ENCODE measurements at regions not wholly inside any gene's neighbourhood (a gene's known extent, or its start where the extent isn't known, plus 50 kb on each side); places are given as distances from the start of the nearest gene placed in this dataset.

DNA sequence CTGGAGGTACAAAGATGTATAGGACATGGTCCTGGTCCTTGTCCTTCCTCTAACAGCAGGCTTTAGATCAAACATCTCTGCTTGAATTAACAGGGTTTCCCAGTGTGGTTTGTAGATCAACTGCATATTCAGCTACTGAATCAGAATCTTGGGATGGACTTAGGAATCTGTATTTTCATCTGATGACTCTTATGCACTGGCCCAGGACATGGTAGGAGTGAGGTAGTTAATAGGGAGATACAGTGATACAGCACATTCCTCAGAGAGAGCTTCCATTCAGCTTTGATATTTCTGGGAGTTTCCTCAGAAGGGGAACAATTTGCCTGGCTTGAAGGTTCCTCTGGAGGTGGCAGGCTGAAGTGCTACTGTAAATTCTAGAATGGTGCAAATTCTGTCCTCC is 203.1 kb downstream of the LARP7 start:
- H3K4me2 ChIP-seq (ENCODE audit: insufficient read depth, low read length): no peak overlapping the region
- no peaks in the 10 kb centered on the region for H3K4me1 ChIP-seq (ENCODE audit: control insufficient read depth, extremely low read depth, insufficient read depth, low read length)
- no peak overlapping the region for H3K27ac ChIP-seq (ENCODE audit: insufficient read depth, low read depth, low read length)
- no peak for FAIRE-seq
- no peaks in the 10 kb centered on the region for H3K9me3 ChIP-seq (replicated peaks; ENCODE audit: control insufficient read depth, insufficient read depth, low read length)
- TF ChIP-seq, protein P1, sequence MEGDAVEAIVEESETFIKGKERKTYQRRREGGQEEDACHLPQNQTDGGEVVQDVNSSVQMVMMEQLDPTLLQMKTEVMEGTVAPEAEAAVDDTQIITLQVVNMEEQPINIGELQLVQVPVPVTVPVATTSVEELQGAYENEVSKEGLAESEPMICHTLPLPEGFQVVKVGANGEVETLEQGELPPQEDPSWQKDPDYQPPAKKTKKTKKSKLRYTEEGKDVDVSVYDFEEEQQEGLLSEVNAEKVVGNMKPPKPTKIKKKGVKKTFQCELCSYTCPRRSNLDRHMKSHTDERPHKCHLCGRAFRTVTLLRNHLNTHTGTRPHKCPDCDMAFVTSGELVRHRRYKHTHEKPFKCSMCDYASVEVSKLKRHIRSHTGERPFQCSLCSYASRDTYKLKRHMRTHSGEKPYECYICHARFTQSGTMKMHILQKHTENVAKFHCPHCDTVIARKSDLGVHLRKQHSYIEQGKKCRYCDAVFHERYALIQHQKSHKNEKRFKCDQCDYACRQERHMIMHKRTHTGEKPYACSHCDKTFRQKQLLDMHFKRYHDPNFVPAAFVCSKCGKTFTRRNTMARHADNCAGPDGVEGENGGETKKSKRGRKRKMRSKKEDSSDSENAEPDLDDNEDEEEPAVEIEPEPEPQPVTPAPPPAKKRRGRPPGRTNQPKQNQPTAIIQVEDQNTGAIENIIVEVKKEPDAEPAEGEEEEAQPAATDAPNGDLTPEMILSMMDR (IDR thresholded peaks at IDR 0.05; ENCODE audit: extremely low read depth in 1 of 2, insufficient read depth in 1 of 2, low read depth in 1 of 2, low read length in 2 of 2): no peak
- no peak for TF ChIP-seq MYC (IDR thresholded peaks at IDR 0.05; ENCODE audit: low read depth, low read length)
- no peak for TF ChIP-seq EZH2 (IDR thresholded peaks at IDR 0.05; ENCODE audit: borderline replicate concordance, low read depth, low read length, severe bottlenecking)
- H3K36me3 ChIP-seq (ENCODE audit: control insufficient read depth in 2 of 2, extremely low read depth in 1 of 2, insufficient read depth in 2 of 2, low read length in 2 of 2): no peaks in the 10 kb centered on the region
- ChIA-PET CTCF (interaction anchor here (0.6 kb wide), 1 partner anchor 98 kb away, joined by 3 read pairs; no protein-coding TSS in a partner anchor), POLR2A (no interaction called here)
- dilution Hi-C loops (cut with MboI; ENCODE audit: extremely low pct_ligation_motif_present, low sequenced_read_pairs) (no loop called here), intact Hi-C loops (cut with micrococcal nuclease) (no loop called here)
- no peaks in the 10 kb centered on the region for H3K79me2 ChIP-seq (ENCODE audit: control insufficient read depth, insufficient read depth, low read length)
- BruUV-seq (replicated peaks): no TSS peak
- no peak overlapping the region for H2AFZ ChIP-seq (ENCODE audit: low read depth, low read length)
- H3K9ac ChIP-seq (replicated peaks; ENCODE audit: extremely low read depth, insufficient read depth, low read length): no peak overlapping the region
- H4K20me1 ChIP-seq (replicated peaks; ENCODE audit: control insufficient read depth, extremely low read depth, insufficient read depth, low read length): no peaks in the 10 kb centered on the region
- H3K27me3 ChIP-seq (ENCODE audit: control insufficient read depth in 2 of 2, insufficient read depth in 2 of 2, low read length in 2 of 2): no peaks in the 10 kb centered on the region
- no peaks in the 10 kb centered on the region for H3K9me1 ChIP-seq (replicated peaks; ENCODE audit: control insufficient read depth, extremely low read depth, insufficient read depth, low read length)
- H3K4me3 ChIP-seq (replicated peaks in 1 of 3; ENCODE audit: insufficient read depth in 1 of 3, low read depth in 1 of 3, low read length in 3 of 3): no peak overlapping the region
- no peak for DNase-seq (ENCODE audit: low read depth, low spot score)

DNA sequence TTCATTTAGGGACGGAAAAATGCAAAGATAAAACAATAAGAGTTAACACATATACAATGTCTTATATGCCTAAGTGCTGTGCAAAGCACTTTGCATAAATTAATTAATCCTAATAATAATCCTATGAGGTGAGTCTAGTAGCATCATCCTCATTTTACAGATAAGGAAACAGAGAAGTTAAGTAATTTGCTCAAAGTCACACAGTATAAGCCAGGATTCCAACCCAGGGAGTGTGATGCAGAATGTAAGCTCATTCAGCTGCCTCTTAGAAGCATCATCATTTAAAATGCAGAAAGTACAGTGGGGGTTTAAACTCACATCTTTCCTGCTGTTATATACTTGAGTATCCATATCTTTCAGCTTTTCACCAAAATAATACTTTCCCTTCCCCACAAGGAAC is 203.7 kb downstream of the LARP7 start:
- Histone ChIP-seq H3K4me1 (ENCODE audit: control insufficient read depth, extremely low read depth, insufficient read depth, low read length) (no peaks in the 10 kb centered on the region), H4K20me1 (replicated peaks; ENCODE audit: control insufficient read depth, extremely low read depth, insufficient read depth, low read length) (no peaks in the 10 kb centered on the region), H3K9ac (replicated peaks; ENCODE audit: extremely low read depth, insufficient read depth, low read length) (no peak overlapping the region), H3K27me3 (ENCODE audit: control insufficient read depth in 2 of 2, insufficient read depth in 2 of 2, low read length in 2 of 2) (no peaks in the 10 kb centered on the region), H3K36me3 (ENCODE audit: control insufficient read depth in 2 of 2, extremely low read depth in 1 of 2, insufficient read depth in 2 of 2, low read length in 2 of 2) (no peaks in the 10 kb centered on the region), H3K4me3 (replicated peaks in 1 of 3; ENCODE audit: insufficient read depth in 1 of 3, low read depth in 1 of 3, low read length in 3 of 3) (no peak overlapping the region), H3K79me2 (ENCODE audit: control insufficient read depth, insufficient read depth, low read length) (no peaks in the 10 kb centered on the region), H3K9me3 (replicated peaks; ENCODE audit: control insufficient read depth, insufficient read depth, low read length) (no peaks in the 10 kb centered on the region), H3K27ac (ENCODE audit: insufficient read depth, low read depth, low read length) (no peak overlapping the region), H2AFZ (ENCODE audit: low read depth, low read length) (no peak overlapping the region), H3K4me2 (ENCODE audit: insufficient read depth, low read length) (no peak overlapping the region), H3K9me1 (replicated peaks; ENCODE audit: control insufficient read depth, extremely low read depth, insufficient read depth, low read length) (no peaks in the 10 kb centered on the region)
- dilution Hi-C loops (cut with MboI; ENCODE audit: extremely low pct_ligation_motif_present, low sequenced_read_pairs): no loop called here
- intact Hi-C loops (cut with micrococcal nuclease): no loop called here
- DNase-seq (ENCODE audit: low read depth, low spot score) (no peak), FAIRE-seq (no peak)
- TF ChIP-seq, protein P1 (IDR thresholded peaks at IDR 0.05; ENCODE audit: extremely low read depth in 1 of 2, insufficient read depth in 1 of 2, low read depth in 1 of 2, low read length in 2 of 2): no peak
- no peak for TF ChIP-seq POLR2AphosphoS5 (IDR thresholded peaks at IDR 0.05; ENCODE audit: insufficient read depth, low read depth, low read length)
- no peak for TF ChIP-seq EZH2 (IDR thresholded peaks at IDR 0.05; ENCODE audit: borderline replicate concordance, low read depth, low read length, severe bottlenecking)
- TF ChIP-seq POLR2A (IDR thresholded peaks at IDR 0.05; ENCODE audit: low read depth, low read length): no peak
- no peak for TF ChIP-seq JUN (IDR thresholded peaks at IDR 0.05; ENCODE audit: borderline replicate concordance, insufficient read depth, insufficient read length, low read depth)
- TF ChIP-seq MYC (IDR thresholded peaks at IDR 0.05; ENCODE audit: low read depth, low read length): no peak
- no peak for TF ChIP-seq GATA2 (IDR thresholded peaks at IDR 0.05; ENCODE audit: insufficient read depth, insufficient read length, low read depth, low read length)
- no peak for TF ChIP-seq FOS (IDR thresholded peaks at IDR 0.05; ENCODE audit: borderline replicate concordance, insufficient read depth, low read length)
- TF ChIP-seq, protein P2, sequence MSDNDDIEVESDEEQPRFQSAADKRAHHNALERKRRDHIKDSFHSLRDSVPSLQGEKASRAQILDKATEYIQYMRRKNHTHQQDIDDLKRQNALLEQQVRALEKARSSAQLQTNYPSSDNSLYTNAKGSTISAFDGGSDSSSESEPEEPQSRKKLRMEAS (IDR thresholded peaks at IDR 0.05; ENCODE audit: insufficient read depth, insufficient read length): no peak
- CTCF ChIA-PET: no interaction called here
- POLR2A ChIA-PET: no interaction called here
- BruUV-seq (replicated peaks): no TSS peak
